HUES6 (cell line): ENCODE measurements at regions not wholly inside any gene's neighbourhood (a gene's known extent, or its start where the extent isn't known, plus 50 kb on each side); places are given as distances from the start of the nearest gene placed in this dataset.

Experiments
- H3K27ac ChIP-seq: 2 replicates; pipeline ENCODE4 v1.7.0; 2013; ENCODE audit warnings: low read depth, mild to moderate bottlenecking, low read length, inconsistent platforms
- H3K27me3 ChIP-seq: 2 replicates; pipeline ENCODE4 v1.6.1; 2013; ENCODE audit warnings: low read length; ENCODE audit not compliant: control insufficient read depth, insufficient read depth
- H3K36me3 ChIP-seq: 2 replicates; pipeline ENCODE4 v1.6.1; 2013; ENCODE audit warnings: low read length; ENCODE audit not compliant: control insufficient read depth, insufficient read depth
- H3K4me1 ChIP-seq: 2 replicates; pipeline ENCODE4 v1.6.1; 2013; ENCODE audit warnings: low read length; ENCODE audit not compliant: control insufficient read depth, insufficient read depth
- H3K4me3 ChIP-seq: 2 replicates; pipeline ENCODE4 v1.5.1; 2013; ENCODE audit warnings: low read depth, low read length
- H3K9ac ChIP-seq: one replicate; pipeline ENCODE4 v1.6.1; 2013; ENCODE audit warnings: mild to moderate bottlenecking, low read length
- H3K9me3 ChIP-seq: 2 replicates; pipeline ENCODE4 v1.6.1; 2013; ENCODE audit warnings: low read depth, low read length; ENCODE audit not compliant: control insufficient read depth, insufficient read depth

DNA sequence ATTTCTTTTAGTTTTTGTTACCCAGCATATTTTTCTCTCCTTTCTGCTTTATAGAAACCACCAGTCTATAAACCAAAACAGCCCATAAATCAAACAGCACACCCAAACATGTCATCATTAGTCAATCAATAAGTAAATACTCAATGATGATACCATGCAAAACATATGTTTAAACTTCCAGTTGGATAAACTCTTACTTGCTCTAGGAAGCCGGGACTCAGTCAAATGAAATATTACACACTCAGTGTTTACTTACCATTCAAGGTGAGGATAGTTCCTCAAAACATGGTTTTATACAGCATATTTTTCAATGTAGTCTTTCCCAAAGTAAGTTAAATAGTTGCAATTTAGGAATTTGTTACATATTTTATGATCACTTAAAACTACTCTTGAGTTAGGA lies 343.6 kb upstream of the NXPH2 start:
- no peaks in the 10 kb centered on the region for H3K27me3 ChIP-seq
- no peak overlapping the region for H3K4me3 ChIP-seq
- H3K36me3 ChIP-seq = no peaks in the 10 kb centered on the region
- no peaks in the 10 kb centered on the region for H3K9me3 ChIP-seq
- no peak overlapping the region for H3K9ac ChIP-seq
- H3K27ac ChIP-seq = no peak overlapping the region
- H3K4me1 ChIP-seq = 0 out of 2 replicates have a peak, but pooled peaks cover 4% of the 10 kb centered on the region

DNA sequence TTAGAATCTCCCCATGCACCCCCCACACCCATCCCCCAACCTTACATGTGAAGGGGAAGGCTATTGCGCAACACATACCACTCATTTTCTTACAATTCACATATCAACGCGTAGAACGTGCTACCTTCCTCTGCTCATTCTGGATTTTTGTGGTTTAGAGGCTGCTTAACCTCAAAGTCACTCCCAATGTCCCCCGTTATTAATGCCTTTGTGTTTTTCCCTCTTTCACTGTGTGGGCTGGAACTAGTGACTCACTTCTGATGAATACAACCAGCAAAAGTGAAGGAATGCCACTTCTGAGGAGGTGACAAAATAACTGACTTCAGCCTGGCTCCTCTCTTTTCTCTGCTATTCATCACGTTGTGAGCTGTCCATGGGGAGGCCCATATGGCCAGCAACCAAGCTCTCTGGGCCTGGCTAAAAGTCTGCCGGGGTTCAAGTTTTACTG lies 342.5 kb upstream of the NXPH2 start:
- H3K9me3 ChIP-seq = no peaks in the 10 kb centered on the region
- no peaks in the 10 kb centered on the region for H3K36me3 ChIP-seq
- H3K27me3 ChIP-seq = no peaks in the 10 kb centered on the region
- H3K4me3 ChIP-seq = no peak overlapping the region
- H3K4me1 ChIP-seq = 0 out of 2 replicates have a peak, but pooled peaks cover 4% of the 10 kb centered on the region
- no peak overlapping the region for H3K27ac ChIP-seq
- no peak overlapping the region for H3K9ac ChIP-seq

DNA sequence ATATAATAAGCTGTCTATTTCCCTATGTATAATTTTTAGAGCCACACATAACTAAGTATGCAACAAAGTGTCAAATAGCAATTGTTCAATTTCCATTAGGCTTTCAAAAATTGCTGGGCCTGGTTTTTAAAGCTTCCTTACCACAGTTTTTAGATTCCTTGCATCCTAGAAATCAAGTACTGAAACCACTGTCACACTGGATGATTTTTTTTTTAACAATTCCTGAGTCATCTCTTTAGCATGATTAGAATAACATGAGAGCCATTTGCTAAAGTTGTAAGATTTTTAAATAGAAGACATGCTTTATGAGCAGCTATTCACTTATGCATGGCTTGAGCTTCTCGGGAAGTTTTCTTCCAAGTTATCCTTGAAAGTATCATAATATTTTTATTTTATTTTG lies 319.5 kb upstream of the NXPH2 start:
- H3K9ac ChIP-seq = no peak overlapping the region
- no peaks in the 10 kb centered on the region for H3K9me3 ChIP-seq
- H3K4me3 ChIP-seq = no peak overlapping the region

DNA sequence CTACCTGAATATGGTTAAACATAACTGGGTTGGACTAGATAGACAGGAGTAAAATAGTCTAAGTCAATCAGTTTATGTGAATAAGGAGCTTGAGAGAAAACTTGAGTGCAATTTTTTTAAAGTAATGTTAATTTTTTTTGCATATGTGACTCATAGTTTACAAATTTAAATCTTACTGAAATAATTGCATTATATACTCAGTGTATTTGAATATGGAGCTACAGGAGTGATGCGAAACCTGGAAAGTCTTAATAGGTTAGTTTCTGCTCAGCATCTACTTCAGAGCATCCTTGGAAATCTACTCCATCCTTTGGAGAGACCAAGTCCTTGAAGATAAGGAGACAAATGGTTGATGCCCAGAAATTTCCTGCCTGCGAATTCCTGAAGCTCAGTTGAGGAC lies 318.8 kb upstream of the NXPH2 start:
- H3K36me3 ChIP-seq = no peaks in the 10 kb centered on the region
- no peaks in the 10 kb centered on the region for H3K9me3 ChIP-seq
- H3K4me1 ChIP-seq = no peaks in the 10 kb centered on the region; the same call in 1 of the 2 replicates
- H3K9ac ChIP-seq = no peak overlapping the region
- H3K4me3 ChIP-seq = no peak overlapping the region
- no peaks in the 10 kb centered on the region for H3K27me3 ChIP-seq
- no peak overlapping the region for H3K27ac ChIP-seq

More for the DNA sequence above, 319.5 kb upstream of the NXPH2 start:
- no peaks in the 10 kb centered on the region for H3K36me3 ChIP-seq
- no peaks in the 10 kb centered on the region; the same call in 1 of the 2 replicates for H3K4me1 ChIP-seq
- H3K27me3 ChIP-seq = no peaks in the 10 kb centered on the region
- no peak overlapping the region for H3K27ac ChIP-seq

DNA sequence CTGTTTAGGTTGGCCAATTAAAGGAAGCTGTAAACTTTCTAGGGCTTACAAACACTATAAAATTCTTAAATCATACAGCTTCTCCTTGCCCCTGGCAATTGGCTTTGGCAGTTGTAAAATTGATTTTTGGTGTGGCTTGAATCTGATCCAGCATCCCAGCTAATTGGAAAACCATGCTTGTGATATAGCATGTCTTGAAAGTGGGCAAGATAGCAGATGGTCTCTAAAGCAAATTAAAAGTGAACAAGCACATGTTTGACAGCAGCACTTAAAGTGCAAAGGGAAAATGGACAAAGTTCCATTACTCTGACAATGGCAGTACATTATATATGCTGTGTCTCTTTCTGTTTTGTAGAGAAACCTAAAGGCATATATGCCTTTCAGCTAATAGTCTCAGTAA lies 302.9 kb upstream of the NXPH2 start:
- no peaks in the 10 kb centered on the region for H3K9me3 ChIP-seq
- no peaks in the 10 kb centered on the region for H3K36me3 ChIP-seq
- no peaks in the 10 kb centered on the region for H3K27me3 ChIP-seq
- no peak overlapping the region for H3K4me3 ChIP-seq
- no peak overlapping the region for H3K9ac ChIP-seq
- no peaks in the 10 kb centered on the region for H3K4me1 ChIP-seq
- no peak overlapping the region for H3K27ac ChIP-seq

DNA sequence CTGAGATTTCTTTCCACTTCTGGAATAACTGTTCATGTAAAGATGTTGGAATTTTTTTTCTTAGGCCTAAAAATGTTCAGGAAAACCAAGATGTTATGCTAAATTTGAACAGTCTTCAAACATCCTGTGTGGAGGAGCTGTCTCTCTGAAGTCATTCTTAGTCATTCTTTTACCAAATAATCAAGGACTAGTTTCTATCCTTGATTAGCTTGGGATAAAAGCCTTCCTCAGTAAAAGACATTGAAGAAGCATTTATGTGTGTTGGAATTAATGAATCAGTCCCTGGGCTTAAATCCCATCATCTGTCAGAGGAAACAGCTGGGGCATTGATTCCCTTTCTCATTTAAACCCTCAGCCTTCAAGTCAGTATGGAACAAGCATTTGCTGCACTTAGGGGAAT lies 300.1 kb upstream of the NXPH2 start:
- H3K9ac ChIP-seq = no peak overlapping the region
- H3K9me3 ChIP-seq = no peaks in the 10 kb centered on the region
- H3K27ac ChIP-seq = no peak overlapping the region
- no peak overlapping the region for H3K4me3 ChIP-seq
- no peaks in the 10 kb centered on the region for H3K36me3 ChIP-seq
- H3K27me3 ChIP-seq = no peaks in the 10 kb centered on the region
- H3K4me1 ChIP-seq = no peaks in the 10 kb centered on the region

DNA sequence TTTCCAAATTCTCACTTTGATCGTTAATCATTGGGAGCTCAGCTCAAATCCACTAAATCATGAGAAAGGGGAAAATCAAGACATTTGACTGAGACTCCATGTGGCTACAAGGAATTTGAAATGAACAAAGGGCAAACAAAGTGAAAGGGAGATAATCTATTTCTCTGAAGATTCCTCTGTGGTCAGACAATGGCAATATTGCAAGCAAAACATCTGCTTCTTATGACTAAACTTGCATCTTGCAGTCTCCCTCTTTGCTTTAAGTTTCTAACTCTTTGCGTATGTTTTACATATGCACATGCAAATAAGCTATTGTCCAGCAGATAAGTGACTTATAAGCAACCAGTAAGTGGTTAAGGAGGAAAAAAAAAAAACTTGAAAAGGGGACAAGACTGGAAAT lies 299.1 kb upstream of the NXPH2 start:
- H3K36me3 ChIP-seq = no peaks in the 10 kb centered on the region
- no peak overlapping the region for H3K27ac ChIP-seq
- H3K9ac ChIP-seq = no peak overlapping the region
- no peaks in the 10 kb centered on the region for H3K4me1 ChIP-seq
- no peak overlapping the region for H3K4me3 ChIP-seq
- H3K27me3 ChIP-seq = no peaks in the 10 kb centered on the region
- no peaks in the 10 kb centered on the region for H3K9me3 ChIP-seq

DNA sequence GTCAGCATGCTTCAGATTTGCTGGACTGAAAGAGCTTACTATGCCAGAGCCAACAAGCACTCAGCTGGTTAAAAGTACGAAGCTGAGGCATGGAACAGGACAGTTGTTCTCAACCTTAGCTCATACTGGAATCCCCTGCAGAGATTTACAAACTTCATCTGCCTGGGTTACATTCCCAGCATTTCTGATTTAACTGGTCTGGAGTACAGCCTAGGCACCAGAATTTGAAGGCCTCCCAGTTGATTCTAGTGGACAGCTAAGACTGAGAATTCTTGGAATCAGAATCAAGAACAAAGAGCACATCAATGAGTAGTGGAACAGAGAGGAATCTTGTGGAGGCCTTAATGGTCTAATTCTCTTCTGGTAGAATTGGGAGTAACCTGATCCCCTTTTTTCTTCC lies 298.2 kb upstream of the NXPH2 start:
- H3K9me3 ChIP-seq = no peaks in the 10 kb centered on the region
- no peak overlapping the region for H3K4me3 ChIP-seq
- H3K9ac ChIP-seq = no peak overlapping the region
- H3K4me1 ChIP-seq = no peaks in the 10 kb centered on the region
- H3K27ac ChIP-seq = no peak overlapping the region
- no peaks in the 10 kb centered on the region for H3K27me3 ChIP-seq
- no peaks in the 10 kb centered on the region for H3K36me3 ChIP-seq

DNA sequence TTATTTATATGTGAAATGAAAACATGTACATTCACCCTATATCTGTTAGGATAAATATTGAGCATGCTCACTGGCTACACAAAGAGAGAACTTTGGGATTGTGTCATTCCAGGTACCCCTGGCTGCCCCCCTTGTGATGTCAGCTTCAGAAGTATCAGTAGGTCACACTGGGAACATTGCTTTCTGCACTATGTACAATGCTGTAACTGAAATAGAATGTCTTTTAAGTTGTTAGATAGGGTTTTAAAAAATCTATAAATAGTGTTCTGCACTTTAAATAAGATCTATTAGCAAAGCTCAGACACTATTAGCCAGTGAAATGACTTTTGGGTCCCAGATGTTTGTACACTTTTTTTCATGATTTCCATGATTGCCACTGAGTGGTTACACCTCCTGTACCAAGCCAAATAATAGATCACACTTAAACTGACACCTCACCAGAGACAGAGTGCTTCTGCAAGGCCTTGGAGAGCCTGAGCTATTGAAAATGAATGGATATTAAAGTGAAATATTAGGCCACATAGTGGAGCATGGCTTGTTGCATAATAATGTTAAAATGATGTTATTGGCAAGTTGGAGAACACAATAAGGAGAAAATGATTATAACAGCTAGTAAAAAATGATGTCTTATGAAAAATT lies 297.0 kb upstream of the NXPH2 start:
- Histone ChIP-seq H3K36me3 (no peaks in the 10 kb centered on the region), H3K9ac (no peak overlapping the region), H3K4me3 (no peak overlapping the region), H3K9me3 (no peaks in the 10 kb centered on the region), H3K27me3 (no peaks in the 10 kb centered on the region), H3K4me1 (no peaks in the 10 kb centered on the region), H3K27ac (no peak overlapping the region)

DNA sequence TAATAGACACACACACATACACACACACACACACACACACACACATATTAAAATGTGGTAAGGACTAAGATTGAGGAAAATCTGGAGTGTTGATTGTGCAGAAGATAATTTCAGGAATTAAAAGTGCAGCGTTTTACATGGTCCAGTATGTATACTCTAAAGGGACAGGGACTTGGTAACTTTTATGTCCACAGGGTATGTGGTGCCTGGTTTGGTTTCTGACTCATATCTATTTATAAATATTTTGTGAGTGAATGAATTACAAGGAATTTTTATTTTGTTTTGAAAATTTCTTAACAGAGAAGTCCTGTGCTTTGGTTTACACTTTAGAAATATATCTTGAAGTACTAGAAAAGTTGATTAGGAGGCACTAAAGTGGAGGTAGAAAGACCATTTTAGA lies 287.7 kb upstream of the NXPH2 start:
- no peak overlapping the region for H3K9ac ChIP-seq
- no peak overlapping the region for H3K4me3 ChIP-seq
- H3K4me1 ChIP-seq = no peaks in the 10 kb centered on the region
- H3K9me3 ChIP-seq = no peaks in the 10 kb centered on the region
- H3K27ac ChIP-seq = no peak overlapping the region
- no peaks in the 10 kb centered on the region for H3K36me3 ChIP-seq
- H3K27me3 ChIP-seq = no peaks in the 10 kb centered on the region

DNA sequence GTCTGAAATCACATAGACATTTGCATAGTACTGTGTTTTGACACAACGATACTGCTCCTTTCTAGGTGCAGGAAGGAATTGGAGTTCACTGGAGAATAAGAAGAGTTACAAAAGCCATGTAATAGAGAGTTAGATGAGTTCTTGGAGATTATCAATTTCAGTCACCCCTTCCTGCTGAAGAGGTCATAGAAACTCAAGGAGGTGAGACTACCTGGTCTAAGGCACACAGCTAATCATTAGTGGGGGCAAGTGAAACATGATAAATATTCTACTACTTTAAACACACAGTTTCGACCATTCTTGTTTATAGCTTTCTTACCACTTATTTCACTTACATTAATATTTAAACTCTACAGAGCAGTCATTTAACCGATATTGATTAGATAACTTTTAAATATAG lies 286.9 kb upstream of the NXPH2 start:
- no peak overlapping the region for H3K4me3 ChIP-seq
- H3K27ac ChIP-seq = no peak overlapping the region
- H3K9ac ChIP-seq = no peak overlapping the region
- H3K27me3 ChIP-seq = no peaks in the 10 kb centered on the region
- no peaks in the 10 kb centered on the region for H3K4me1 ChIP-seq
- H3K9me3 ChIP-seq = no peaks in the 10 kb centered on the region
- H3K36me3 ChIP-seq = no peaks in the 10 kb centered on the region

DNA sequence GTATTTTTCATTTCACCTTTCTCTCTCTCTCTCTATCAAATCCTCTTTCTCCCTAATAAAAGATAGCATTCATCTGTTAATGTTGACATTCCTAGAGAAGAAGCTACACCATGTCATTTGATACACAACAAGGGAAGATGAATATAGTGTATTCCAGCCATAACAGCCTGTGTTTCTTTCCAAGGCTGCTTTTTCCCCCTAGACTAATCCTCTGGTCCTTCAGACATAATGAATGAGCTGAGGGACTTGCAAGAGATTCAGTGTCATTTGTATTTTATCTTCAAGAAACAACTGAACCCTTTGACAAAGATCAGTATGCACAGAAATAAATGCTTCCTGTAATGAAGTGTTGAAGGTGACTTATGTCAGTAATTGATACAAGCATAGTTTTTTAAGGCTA lies 284.0 kb upstream of the NXPH2 start:
- H3K4me3 ChIP-seq = no peak overlapping the region
- no peaks in the 10 kb centered on the region for H3K9me3 ChIP-seq
- no peaks in the 10 kb centered on the region for H3K36me3 ChIP-seq
- no peaks in the 10 kb centered on the region for H3K4me1 ChIP-seq
- no peak overlapping the region for H3K27ac ChIP-seq
- no peak overlapping the region for H3K9ac ChIP-seq
- no peaks in the 10 kb centered on the region for H3K27me3 ChIP-seq
